DOHH2 (cell line): ENCODE measurements at regions not wholly inside any gene's neighbourhood (a gene's known extent, or its start where the extent isn't known, plus 50 kb on each side); places are given as distances from the start of the nearest gene placed in this dataset.

Experiments
- H3F3A ChIP-seq: fragments of 200-600 bp; sonication (generic), shearing (Covaris generic); 2 replicates; pipeline ENCODE4 v1.6.0; 2016; ENCODE audit warnings: antibody characterized with exemption, mild to moderate bottlenecking; ENCODE audit not compliant: control insufficient read depth, insufficient read depth
- H3K27ac ChIP-seq: fragments of 200-600 bp; sonication (generic); 2 replicates; pipeline ENCODE4 v1.5.1; 2014; ENCODE audit warnings: low read depth, mild to moderate bottlenecking, low read length, moderate library complexity
- H3K27me3 ChIP-seq: fragments of 200-600 bp; sonication (generic); 2 replicates; pipeline ENCODE4 v1.6.1; 2014; ENCODE audit warnings: mild to moderate bottlenecking, low read length, mixed read lengths; ENCODE audit not compliant: control insufficient read depth
- H3K36me3 ChIP-seq: fragments of 200-600 bp; sonication (generic); 2 replicates; pipeline ENCODE4 v1.6.1; 2014; ENCODE audit warnings: mild to moderate bottlenecking, low read length, moderate library complexity, mixed read lengths; ENCODE audit not compliant: control insufficient read depth
- H3K4me1 ChIP-seq: fragments of 200-600 bp; sonication (generic); 2 replicates; pipeline ENCODE4 v1.6.1; 2014; ENCODE audit warnings: mild to moderate bottlenecking, low read length, mixed read lengths; ENCODE audit not compliant: control insufficient read depth
- H3K4me2 ChIP-seq: fragments of 200-600 bp; sonication (generic); 2 replicates; pipeline ENCODE4 v1.6.0; 2014; ENCODE audit warnings: mild to moderate bottlenecking, low read length, moderate library complexity
- H3K4me3 ChIP-seq: fragments of 200-600 bp; sonication (generic); 2 replicates; pipeline ENCODE4 v1.5.1; 2014; ENCODE audit warnings: mild to moderate bottlenecking, low read length, mixed read lengths
- H3K79me2 ChIP-seq: fragments of 200-600 bp; sonication (generic); 2 replicates; pipeline ENCODE4 v1.6.1; 2014; ENCODE audit warnings: mild to moderate bottlenecking, low read length, mixed read lengths; ENCODE audit not compliant: control insufficient read depth
- H3K9me2 ChIP-seq: fragments of 200-600 bp; sonication (generic); replicated peaks from 2 replicates; pipeline ENCODE4 v1.6.1; 2014; ENCODE audit warnings: mild to moderate bottlenecking, low read length, mixed read lengths; ENCODE audit not compliant: control insufficient read depth
- H3K9me3 ChIP-seq: fragments of 200-600 bp; sonication (generic); 2 replicates; pipeline ENCODE4 v1.6.1; 2014; ENCODE audit warnings: antibody characterized with exemption, low read length, mixed read lengths; ENCODE audit not compliant: control insufficient read depth, insufficient read depth
- H4K20me1 ChIP-seq: fragments of 200-600 bp; sonication (generic); 2 replicates; pipeline ENCODE4 v1.6.0; 2014; ENCODE audit warnings: low read depth, mild to moderate bottlenecking, antibody characterized with exemption, low read length, moderate library complexity; ENCODE audit not compliant: control insufficient read depth, insufficient read depth
- CTCF ChIP-seq: fragments of 200-600 bp; sonication (generic); IDR thresholded peaks from one replicate; pipeline ENCODE4 v1.5.1; 2014; ENCODE audit warnings: antibody characterized with exemption, mild to moderate bottlenecking, low read depth, low read length; ENCODE audit not compliant: poor library complexity, severe bottlenecking
- EZH2phosphoT487 ChIP-seq: fragments of 200-600 bp; sonication (generic); IDR thresholded peaks from 2 replicates; pipeline ENCODE4 v1.6.1; 2017; ENCODE audit warnings: borderline replicate concordance, mild to moderate bottlenecking, antibody characterized with exemption, low read length, moderate library complexity, mixed read lengths

- Histone ChIP-seq H3K4me1 (no peaks in the 10 kb centered on the region), H3K27me3 (no peaks in the 10 kb centered on the region), H3K9me3 (no peaks in the 10 kb centered on the region), H3K9me2 (no peaks in the 10 kb centered on the region), H3K27ac (no peak overlapping the region), H3K4me3 (no peak overlapping the region), H3K4me2 (no peak overlapping the region), H3K36me3 (no peaks in the 10 kb centered on the region), H3K79me2 (no peaks in the 10 kb centered on the region), H4K20me1 (no peaks in the 10 kb centered on the region), H3F3A (no peaks in the 10 kb centered on the region)
- no peak for TF ChIP-seq CTCF
- TF ChIP-seq EZH2phosphoT487 = no peak
These were observed 1097.7 kb downstream of the TMTC2 start for GRCh38 chr12:83784298-83784890.

- H3K4me3 ChIP-seq = no peak overlapping the region
- no peaks in the 10 kb centered on the region for H3K79me2 ChIP-seq
- H3K9me3 ChIP-seq = no peaks in the 10 kb centered on the region
- H3K27me3 ChIP-seq = no peaks in the 10 kb centered on the region
- no peaks in the 10 kb centered on the region for H3F3A ChIP-seq
- no peaks in the 10 kb centered on the region for H3K4me1 ChIP-seq
- no peak for TF ChIP-seq CTCF
- no peak for TF ChIP-seq EZH2phosphoT487
- H3K9me2 ChIP-seq = no peaks in the 10 kb centered on the region
- H3K4me2 ChIP-seq = no peak overlapping the region
- H4K20me1 ChIP-seq = no peaks in the 10 kb centered on the region
- no peak overlapping the region for H3K27ac ChIP-seq
- H3K36me3 ChIP-seq = no peaks in the 10 kb centered on the region
These were observed 1092.8 kb downstream of the TMTC2 start for GRCh38 chr12:83779526-83779925.

GRCh38 chr12:83769151-83769550 is 1082.4 kb downstream of the TMTC2 start:
- Histone ChIP-seq H3K9me3 (no peaks in the 10 kb centered on the region), H3K79me2 (no peaks in the 10 kb centered on the region), H3K27me3 (no peaks in the 10 kb centered on the region), H4K20me1 (no peaks in the 10 kb centered on the region), H3F3A (no peaks in the 10 kb centered on the region), H3K36me3 (no peaks in the 10 kb centered on the region), H3K4me2 (no peak overlapping the region), H3K4me1 (no peaks in the 10 kb centered on the region), H3K9me2 (no peaks in the 10 kb centered on the region), H3K27ac (no peak overlapping the region), H3K4me3 (no peak overlapping the region)
- TF ChIP-seq EZH2phosphoT487 = no peak
- TF ChIP-seq CTCF = no peak
